ENCODE measurements at regions not wholly inside any gene's neighbourhood (a gene's known extent, or its start where the extent isn't known, plus 50 kb on each side); places are given as distances from the start of the nearest gene placed in this dataset.

DNA sequence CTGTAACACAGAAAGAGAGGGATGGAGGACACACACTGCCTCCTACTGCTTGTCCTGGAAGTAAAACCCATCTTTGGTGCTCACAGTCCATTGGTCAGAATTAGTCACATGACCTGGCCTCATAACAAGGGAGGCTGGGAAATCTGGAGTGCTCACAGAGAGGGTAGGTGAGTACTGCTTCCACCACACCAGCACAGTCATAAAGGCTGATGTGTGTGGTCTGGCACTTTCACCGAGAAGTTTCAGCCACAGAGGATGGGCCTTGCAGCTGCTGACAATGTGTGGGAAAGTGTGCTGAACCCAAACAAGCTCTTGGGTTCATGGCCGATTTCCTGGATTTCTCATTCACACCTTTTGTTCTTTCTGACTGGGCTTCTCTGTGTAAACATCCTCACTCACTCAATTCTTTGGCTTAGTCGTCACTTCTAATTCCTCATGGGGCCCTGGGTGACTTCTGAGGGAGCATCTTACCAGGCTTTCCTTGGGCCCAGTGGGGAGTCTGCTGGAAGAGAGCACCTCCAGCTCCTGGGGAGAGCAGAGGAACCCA is 100.7 kb downstream of the ASB7 start:
- DNase-seq (ENCODE audit: low read depth): peak; percentile 87

DNA sequence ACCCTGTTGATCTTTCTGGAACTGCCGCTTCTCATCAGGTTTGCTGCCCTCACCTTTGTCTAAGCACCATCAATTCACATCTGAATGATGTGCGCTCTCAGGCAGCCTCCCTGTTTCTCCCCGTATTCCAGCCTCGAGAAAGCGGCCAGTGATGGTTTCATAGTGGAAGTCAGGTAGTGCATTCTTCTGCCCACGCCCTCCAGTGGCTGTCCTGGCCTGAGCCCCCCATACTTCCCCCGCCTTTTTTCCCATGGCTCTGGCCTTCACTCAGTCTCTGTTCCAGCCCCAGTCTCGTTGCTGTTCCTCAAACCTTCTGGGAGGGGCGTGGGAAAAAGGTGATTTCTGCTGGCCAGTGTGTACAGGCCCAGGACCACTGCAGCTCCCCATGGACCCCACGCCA is 101.3 kb downstream of the ASB7 start:
- no peak for DNase-seq (ENCODE audit: low read depth)

DNA sequence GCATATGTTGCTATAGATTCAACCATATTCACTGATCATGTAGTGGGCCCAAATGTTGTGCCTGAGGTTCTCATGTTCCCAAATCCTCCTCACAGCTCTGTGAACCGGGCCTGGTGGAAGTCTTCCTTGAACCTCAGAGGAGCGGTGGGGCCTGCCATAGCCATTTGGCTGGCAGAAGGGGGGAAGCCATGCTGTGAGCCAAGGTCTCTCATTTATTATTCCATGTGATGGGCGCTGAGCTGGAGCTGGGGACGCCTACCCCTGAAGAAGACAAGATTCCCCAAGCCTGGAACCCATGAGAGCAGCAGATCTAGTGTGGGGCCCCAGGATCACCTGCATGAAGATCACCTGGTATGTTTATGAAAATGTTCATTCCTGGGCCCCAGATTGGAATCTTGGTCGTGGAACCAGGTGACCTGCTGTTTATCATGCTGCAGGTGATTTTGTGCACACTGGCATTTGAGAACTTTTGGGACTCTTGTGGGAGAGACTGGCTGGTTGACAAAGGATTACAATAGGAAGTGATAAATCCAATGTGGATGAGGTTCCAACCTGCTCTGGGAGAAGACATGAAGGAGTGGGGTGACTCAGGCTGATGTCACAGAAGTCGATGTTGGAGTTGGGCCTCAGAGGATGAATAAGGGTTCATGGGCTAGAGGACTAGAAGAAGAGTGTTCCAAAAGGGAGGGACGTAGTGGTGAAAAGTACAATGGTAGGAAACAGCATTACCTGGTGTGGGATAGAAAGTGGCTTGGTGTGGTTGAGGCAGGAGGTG is 102.1 kb downstream of the ASB7 start:
- DNase-seq (ENCODE audit: low read depth): peak; percentile 95

DNA sequence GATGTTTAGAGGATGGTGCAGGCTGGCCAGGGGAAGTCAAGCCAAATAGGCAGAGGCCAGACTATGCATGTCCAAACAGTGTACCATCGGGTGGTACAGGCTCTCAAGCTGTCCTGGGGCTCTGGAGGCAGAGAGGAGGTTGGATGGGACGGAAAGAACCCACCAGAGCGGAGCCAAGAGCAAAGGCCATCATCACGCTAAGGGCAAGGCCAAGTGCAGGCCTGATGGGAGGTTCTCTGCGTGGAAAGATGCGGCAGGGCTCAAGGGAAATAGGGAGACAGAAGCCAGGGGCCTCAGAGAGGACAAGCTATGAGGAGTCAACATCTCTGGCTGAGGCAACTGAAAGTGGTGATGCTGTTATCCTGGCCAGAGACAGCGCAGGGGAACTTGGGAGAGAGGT is 102.7 kb downstream of the ASB7 start:
- DNase-seq (ENCODE audit: low read depth): no peak

DNA sequence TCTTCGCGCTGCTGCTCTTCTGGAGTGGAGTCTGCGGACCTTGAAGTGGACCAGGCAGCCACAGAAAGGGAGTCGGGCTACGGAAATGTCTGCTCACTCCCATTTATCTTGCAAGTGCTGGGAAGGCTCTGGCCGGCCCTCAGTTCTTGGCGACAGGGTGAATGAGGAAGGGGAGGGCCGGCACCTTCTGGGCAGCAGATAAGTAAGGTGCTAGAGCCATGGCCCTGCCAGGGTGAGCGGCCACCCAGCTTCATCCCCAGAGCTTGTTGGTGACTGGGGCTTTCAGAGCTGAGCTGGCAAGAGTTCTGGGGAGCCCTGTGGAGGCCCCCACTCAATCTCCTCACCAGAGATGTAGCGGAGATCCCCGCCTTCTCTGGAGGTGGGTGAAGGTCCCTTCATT is 103.5 kb downstream of the ASB7 start:
- DNase-seq (ENCODE audit: low read depth): no peak

DNA sequence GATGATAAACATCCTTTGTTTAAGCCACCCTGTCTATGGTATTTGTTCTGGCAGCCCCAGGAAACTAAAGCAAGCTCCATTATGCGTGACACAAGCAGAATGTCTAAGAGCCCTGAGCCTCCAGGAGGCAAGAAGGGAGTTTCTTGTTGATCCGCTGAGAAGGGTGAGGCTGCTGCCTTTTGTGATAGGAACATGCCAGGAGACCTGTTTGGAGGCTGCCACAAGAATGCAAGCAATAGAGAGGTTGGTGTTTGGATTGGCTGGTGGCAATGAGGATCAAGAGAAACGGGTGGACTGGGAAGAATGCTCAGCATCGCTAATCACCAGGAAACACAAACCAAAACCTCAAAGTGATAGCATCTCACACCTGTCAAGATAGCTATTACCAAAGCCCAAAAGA is 104.8 kb downstream of the ASB7 start:
- DNase-seq (ENCODE audit: low read depth): no peak

DNA sequence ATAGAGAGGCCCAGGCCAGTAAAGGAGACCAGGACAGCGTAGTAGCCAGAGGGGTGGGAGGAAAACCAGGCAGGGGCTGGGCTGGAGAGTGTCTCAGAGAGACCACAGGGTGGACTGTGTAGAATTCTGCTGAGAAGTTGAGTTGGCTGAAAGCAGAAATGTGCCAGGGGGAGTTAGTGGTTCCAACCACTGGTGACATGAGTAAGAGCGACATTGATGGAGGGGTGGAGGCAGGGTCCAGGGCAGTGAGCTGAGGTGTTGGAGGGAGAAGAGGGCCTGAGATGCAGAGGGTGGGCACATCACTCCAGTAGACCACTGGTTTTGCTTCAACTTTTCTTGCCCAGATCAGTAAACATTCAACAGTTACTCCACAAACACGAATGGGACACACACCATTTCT is 106.5 kb downstream of the ASB7 start:
- DNase-seq (ENCODE audit: low read depth): no peak

DNA sequence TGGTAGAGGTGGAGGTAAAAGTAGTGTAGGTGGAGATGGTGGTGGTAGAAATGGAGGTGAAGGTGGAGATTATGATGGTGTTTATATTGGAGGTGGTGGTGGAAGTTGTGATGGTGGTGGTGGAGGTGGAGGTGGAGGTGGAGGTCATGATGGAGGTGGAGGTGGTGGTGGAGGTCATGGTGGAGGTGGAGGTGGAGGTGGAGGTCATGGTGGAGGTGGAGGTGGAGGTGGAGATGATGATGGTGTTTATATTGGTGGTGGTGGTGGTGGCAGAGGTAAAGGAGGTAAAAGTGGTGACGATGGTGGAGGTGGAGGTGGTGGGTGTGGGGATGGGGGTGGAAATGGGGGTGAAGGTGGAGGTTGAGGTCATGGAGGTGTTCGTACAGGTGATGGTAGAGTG is 107.8 kb downstream of the ASB7 start:
- no peak for DNase-seq (ENCODE audit: low read depth)

DNA sequence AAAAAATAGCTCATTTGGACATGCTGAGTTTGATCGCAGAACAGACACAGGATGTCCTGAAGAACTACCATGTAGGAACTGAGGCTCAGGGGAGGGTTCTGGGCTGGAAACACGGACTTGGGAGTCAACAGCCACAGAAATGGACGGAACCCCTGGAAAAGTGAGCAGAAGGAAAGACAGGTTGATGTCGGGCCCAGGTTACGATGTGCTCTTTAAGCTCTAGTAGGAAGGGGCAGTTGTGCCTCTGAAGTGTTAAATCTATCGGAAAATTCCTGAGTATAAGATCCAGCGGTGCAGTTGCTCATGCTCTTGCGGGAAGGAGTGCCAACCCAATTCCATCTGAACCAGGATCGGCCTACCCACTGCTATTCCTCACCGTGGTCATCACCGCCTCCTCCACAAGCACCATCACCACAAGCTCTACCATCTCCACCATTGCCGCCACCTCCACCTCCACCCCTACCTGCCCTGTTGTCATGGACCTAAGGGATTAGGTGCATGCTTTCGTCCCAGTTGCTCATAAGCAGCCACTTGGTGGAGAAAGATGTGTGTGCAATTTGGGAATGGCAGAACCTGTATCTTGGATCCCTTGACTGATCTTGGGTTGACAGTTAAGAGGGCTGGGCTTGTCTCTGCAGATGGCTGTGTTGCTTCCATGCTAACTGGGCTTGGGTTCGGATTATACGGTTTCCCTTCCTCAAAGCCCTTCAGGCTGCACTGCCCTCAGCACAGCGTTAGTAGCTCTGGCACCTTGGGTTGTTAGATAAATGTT is 108.5 kb downstream of the ASB7 start:
- DNase-seq (ENCODE audit: low read depth): no peak

DNA sequence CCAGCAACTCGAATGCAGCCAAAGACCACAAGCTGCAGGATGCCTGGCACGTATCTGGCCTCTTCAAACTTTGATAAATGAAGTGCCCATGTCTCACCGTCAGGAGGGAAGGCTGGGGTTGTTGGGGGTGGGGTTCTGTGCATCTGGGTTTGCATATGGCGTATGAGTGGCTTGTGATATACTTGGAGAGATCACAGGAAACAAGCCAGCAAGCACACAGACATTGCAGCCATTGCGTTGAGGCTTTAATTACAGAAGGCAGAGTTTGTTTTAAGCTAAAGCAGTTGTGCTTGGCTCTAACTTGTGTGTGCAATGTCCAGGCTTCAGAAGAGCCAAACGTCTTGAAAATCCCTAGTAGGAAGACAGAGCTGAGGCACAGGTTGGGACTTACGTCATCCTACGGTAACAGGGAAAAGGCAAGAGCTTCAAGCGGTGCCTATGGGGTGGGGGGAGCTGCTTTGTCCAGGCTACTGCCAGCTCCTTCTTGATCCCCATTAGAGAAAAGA is 109.2 kb downstream of the ASB7 start:
- DNase-seq (ENCODE audit: low read depth): no peak

DNA sequence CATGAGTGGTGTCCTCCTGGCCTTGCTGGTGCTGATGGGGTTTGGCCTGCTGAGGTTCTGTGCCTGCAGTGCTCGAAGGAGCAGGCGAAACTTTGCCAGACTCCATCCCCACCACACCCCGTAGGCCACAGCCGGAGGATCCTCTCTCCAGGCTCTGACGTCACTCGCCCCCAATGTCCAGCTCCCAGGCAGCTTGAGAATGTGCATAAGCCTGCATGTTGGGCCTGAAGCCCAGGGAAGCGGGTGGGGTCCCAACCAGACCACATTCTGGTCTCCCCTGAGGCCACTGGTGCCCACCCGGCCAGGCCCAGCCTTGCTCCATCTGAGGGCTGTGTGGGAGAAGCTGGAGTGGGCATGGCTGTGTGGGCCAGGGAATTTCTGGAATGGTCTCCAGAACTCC is 109.8 kb downstream of the ASB7 start:
- DNase-seq (ENCODE audit: low read depth): no peak

DNA sequence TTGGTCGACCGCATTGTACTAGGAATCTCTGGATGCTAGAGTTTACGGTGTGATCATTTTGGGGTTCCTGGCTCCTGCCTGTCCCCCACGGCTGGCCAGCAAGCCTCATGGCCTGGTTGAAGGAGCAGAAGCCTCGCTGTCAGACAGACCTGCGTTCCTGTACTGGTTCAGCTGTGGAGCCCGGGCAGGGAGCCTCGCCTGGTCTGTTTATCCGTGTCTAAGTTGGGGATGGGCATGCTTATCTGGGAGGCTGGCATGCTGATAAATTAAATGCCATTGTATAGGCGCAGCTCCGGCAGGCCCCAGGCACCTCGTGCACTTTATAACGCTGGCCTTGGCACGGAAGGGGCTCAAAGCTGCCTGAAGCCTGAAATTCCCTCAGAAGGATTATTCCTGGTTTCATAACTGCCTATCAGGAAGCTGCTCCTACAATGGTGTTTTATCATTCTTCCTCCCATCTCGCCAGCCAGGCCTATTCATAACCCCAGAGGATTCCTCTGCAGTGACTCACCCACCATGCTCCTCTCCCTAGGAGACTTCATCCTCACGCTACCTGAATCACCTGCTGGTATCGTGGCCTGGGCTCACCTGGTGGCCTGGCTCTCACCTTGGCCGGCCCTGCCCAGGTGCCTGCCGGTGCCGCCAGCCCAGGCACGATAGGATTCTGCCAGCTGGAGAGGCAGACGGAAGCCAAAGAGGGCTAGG is 110.9 kb downstream of the ASB7 start:
- DNase-seq (ENCODE audit: low read depth): peak; percentile 96

DNA sequence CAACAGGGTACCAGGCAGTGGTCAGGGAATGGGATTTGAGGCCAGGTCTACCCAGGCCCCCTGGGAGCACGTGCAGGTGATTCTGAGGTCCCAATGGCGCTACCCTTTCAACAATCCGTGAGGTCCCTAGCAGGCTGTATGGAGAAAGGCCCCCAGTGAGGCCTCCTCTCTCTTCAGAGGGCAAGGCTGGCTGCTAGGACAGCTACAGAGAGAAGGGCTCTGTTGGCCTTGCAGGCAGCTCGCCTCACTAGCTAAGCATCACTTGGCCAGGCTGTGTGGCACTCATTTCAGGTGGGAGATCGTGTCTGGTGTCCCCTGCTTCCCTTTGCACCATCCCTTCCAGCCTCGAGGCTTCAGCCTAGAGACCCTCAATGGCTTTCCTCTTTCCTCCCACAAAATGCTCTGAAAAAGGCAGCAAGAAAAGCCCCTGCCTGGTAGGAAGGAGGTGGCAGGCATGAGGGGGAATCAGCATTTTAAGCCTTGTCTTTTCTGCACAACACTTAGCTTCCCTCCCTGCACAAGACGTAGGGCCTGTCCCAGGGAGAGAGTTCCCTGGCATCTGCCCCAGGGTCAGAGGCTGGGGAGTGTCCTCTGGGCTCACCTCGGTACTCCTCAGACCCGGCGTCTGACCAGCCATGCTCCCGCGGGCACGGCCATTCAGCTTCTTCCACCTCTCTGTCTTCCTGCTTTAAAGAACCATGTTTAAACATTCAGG is 111.8 kb downstream of the ASB7 start:
- no peak for DNase-seq (ENCODE audit: low read depth)

DNA sequence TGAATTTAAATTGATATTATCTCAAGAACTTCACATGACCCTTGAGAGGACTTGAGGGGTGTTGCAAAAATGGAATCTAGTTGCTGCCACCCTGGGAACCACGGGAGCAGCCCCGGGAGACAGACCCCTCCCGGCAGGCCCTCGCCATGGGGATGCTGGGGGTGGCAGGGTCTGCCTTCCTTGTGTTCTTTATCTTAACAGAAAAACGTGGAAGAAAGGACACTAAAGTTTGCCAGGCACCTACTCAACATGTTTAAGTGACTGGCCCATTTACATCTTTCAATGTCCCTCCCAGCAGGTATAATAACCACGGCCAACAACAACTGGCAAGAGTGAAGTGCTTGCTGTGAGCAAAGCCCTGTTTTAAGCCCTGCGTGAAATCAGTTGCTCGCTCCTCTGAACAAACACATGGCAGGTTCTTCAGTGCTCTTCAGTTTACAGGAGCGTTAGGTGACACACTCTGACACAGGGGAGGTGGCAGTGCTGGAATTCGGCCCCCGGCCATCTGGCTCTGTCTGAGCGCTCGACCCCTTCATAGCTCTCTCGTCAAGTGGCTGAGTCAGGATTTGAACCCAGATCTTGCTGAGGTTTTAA is 112.5 kb downstream of the ASB7 start:
- DNase-seq (ENCODE audit: low read depth): no peak

DNA sequence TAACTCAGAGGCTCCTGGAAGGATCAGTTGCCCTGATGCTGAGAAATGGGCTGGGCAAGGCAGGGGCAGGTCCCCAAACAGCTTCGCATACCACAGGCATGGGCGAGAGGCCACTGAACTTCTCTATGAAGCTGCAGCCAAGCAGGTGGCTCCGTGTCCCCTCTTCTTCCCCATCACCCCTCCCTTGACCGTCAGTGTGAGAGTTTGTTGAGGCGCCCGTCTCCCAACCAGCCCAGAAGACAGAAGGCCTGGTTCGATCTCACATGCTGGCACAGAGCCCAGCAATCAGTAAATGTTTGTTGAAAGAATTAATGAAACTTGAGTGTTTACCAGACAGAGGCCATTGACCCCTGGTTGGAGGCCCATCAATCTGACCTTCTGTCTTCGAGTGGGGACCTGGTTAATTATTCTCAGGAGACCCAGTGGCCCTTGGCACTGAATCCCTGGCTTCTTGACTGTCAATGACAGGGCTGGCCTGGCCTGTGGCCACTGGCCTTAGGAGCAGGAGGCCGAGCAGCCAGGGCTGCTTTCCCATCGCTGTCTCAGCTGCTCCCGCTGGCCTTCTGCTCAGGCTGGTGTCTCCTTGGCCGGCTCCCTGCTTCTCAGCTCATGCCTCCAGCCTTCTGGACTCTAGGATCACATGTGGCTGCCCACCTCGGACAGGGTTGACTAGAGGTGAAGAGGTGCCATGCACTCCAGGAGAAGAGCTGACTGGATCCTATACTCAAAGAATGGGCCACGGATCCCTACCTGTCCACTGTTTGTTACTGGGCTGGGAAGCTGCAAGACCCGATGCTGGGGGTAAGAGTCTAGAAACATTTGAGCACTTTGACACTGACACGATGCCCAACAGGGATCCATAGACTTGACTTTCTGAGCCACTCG is 113.4 kb downstream of the ASB7 start:
- DNase-seq (ENCODE audit: low read depth): no peak

DNA sequence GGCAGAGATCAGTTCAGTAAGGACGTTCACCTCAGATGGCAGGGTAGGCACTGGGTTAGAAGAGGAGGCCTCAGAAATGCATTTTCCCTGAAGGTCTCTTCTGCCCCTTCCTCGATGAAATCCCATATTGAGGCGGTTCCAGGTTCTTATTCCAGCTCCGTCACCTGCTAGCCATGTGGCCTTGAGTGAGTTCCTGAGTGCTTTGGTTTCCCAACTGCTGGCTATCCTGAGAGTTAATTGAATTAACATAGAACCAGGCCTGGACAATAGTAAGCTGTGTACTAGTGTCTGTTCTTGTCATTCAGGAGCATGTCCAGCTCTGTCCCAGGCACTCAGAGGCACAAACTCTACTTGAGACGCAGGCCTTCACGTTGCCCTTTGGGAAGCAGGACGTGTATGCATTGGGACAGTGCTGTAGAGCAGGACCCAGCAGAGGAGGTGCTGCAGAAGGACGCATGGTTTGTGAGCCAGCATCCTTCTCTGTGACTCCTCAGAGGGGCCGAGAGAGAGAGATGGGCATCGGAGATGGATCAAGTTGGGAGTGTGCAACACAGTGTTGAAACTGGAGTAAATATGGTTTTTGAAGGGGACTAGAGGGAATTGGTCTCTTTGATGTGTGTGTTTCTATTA is 114.2 kb downstream of the ASB7 start:
- no peak for DNase-seq (ENCODE audit: low read depth)

DNA sequence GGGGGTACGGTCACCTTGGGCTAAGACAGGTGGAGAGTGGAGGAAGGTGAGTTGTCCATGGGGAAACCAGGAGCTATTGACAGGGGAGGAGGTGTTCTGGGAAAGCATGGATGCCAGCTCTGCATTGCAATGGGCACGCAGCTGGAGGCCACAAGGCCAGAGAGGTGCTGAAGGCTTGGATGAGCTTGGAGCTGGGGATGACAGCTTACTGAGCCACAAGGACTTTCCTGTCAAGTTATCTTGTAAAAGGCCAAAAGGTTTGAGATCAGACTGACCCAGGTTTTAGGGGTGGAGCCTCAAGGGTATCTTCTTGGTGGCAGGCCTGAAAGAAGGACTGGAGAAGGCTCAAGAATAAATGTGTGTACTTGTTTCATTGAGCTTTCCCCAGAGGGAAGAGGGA is 115.2 kb downstream of the ASB7 start:
- no peak for DNase-seq (ENCODE audit: low read depth)

DNA sequence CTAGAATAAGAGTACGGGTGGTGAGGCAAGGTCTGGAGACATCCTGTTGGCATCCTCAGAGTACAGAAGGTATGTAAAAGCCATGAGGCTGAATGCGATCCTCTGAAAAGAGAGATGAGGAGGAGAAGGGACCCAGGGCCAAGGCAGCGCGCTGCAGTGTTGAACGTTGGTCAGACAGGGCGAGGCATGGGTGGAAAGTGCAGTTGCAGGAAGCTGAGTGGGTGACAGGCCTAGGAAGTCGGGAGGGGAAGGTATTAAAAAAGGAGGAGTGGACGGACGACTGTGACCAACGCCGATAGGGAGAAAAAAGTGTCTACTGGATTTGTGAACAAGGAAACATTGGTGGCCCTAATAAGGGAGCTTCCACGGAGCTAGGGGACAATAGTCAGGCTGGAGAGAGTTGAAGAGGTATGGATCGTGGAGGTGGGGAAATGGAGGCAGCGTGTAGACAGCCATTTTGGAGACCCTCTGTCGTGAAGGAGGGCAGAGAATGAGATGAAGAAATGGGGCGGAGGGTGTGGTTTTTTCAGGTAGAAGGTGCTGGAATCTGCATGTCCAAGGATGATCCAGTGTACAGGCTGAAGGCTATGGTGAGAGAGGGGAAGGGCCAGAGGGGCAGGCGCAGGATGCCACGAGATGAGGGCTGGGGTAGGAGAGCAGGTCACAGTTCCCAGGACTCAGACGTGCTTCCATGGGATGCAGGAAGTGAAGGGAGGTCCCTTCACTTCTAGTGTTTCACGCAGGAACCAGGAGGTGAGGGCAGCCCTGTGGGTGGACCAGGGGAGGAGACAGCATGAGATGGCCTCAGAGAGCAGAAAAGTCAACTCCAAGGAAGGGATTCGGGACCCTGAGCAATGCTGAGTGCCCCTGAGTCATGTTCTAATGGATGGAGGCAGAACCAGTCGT is 115.9 kb downstream of the ASB7 start:
- no peak for DNase-seq (ENCODE audit: low read depth)

DNA sequence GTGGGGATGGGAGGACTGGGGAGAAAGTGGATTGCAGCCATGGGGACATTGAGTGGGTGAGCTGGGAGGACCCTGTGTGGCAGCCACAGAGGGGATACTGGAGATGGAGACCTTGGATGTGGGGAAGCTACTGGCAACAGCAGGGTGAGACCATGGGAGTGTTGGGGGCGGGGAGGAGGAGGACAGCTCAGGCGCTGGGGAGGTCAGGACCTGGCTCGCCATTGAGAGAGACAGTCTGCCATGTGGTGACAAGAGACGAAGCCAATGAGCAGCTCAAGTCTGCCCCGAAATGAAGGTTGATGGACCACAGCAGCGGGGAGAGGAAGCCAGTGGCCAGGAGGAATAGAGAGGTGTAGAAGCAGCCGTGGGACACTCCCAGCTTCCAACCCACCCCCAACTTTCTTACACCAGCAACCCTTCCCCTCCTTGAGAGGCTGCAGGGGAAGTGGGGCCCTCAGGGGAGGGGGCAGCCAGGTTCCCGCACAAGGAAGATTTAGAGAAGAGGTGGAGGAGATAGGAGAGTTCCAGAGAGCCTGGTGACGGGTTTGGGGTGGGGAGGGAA is 118.1 kb downstream of the ASB7 start:
- no peak for DNase-seq (ENCODE audit: low read depth)
